HG02840 (cell line): ENCODE measurements at regions not wholly inside any gene's neighbourhood (a gene's known extent, or its start where the extent isn't known, plus 50 kb on each side); places are given as distances from the start of the nearest gene placed in this dataset.
"Not testable (repeated sequence)": the region's sequence is repeated elsewhere in the genome, so short reads cannot be mapped to it uniquely, and the experiment has no call there.

Source experiments
- ATAC-seq: cut with Tn5 transposase; IDR thresholded peaks from one replicate; pipeline ENCODE4 v1.9.1; 2021; ENCODE audit warnings: mild to moderate bottlenecking, moderate library complexity, moderate number of reproducible peaks; ENCODE audit not compliant: unreplicated experiment, low FRiP score

- ATAC-seq: no peak
Measured at GRCh38 chr1:194809215-194809614, 1622.8 kb upstream of the B3GALT2 start.

- no peak for ATAC-seq
Measured at GRCh38 chr1:194807530-194808220, 1621.3 kb upstream of the B3GALT2 start.

- no peak for ATAC-seq
Measured at GRCh38 chr1:194802572-194802971, 1616.2 kb upstream of the B3GALT2 start.

GRCh38 chr1:194795917-194796593, 1609.6 kb upstream of the B3GALT2 start:
- peak; percentile 69 for ATAC-seq

- ATAC-seq: no peak
Measured at GRCh38 chr1:194787001-194787400, 1600.6 kb upstream of the B3GALT2 start.

- ATAC-seq: no peak
Measured at GRCh38 chr1:194786027-194786426, 1599.6 kb upstream of the B3GALT2 start.

GRCh38 chr1:194776657-194777056, 1590.2 kb upstream of the B3GALT2 start:
- ATAC-seq: no peak

GRCh38 chr1:194774535-194774934, 1588.1 kb upstream of the B3GALT2 start:
- ATAC-seq: no peak

GRCh38 chr1:194755241-194755994, 1569.0 kb upstream of the B3GALT2 start:
- no peak for ATAC-seq

GRCh38 chr1:194738843-194739242, 1552.4 kb upstream of the B3GALT2 start:
- ATAC-seq: not testable (repeated sequence)

GRCh38 chr1:194734970-194735369, 1548.6 kb upstream of the B3GALT2 start:
- no peak for ATAC-seq

- ATAC-seq: no peak
Measured at GRCh38 chr1:194731025-194731424, 1544.6 kb upstream of the B3GALT2 start.

- ATAC-seq: no peak
Measured at GRCh38 chr1:194730304-194730703, 1543.9 kb upstream of the B3GALT2 start.

GRCh38 chr1:194723067-194723466, 1536.7 kb upstream of the B3GALT2 start:
- no peak for ATAC-seq

GRCh38 chr1:194717941-194718340, 1531.5 kb upstream of the B3GALT2 start:
- no peak for ATAC-seq

GRCh38 chr1:194717334-194717733, 1530.9 kb upstream of the B3GALT2 start:
- ATAC-seq: no peak

- ATAC-seq: no peak
Measured at GRCh38 chr1:194710671-194711070, 1524.3 kb upstream of the B3GALT2 start.

GRCh38 chr1:194709439-194709838, 1523.0 kb upstream of the B3GALT2 start:
- no peak for ATAC-seq

GRCh38 chr1:194707074-194707473, 1520.7 kb upstream of the B3GALT2 start:
- no peak for ATAC-seq

- no peak for ATAC-seq
Measured at GRCh38 chr1:194705123-194705854, 1518.9 kb upstream of the B3GALT2 start.

GRCh38 chr1:194698908-194699318, 1512.5 kb upstream of the B3GALT2 start:
- ATAC-seq: no peak
